Activated T-cell treated with anti-CD3 and anti-CD28 coated beads, Interleukin-2, amount 50 U/mL, for 72 hours (primary cell): ENCODE measurements at regions not wholly inside any gene's neighbourhood (a gene's known extent, or its start where the extent isn't known, plus 50 kb on each side); places are given as distances from the start of the nearest gene placed in this dataset.

Source experiments
- ATAC-seq, 2 donors: fragments of 150-1000 bp; cut with Tn5 transposase; replicated peaks in 1 of 2; 2 replicates each; pipeline ENCODE4 v1.10.0; 2021; ENCODE audit warnings: moderate library complexity in 2 of 2, mild to moderate bottlenecking in 1 of 2
- DNase-seq, 2 donors: peaks; one replicate each; pipeline ENCODE4 v3.0.0; 2021 to 2022; ENCODE audit warnings: mixed read lengths in 1 of 2
- H3K27ac Mint-ChIP-seq: one replicate; pipeline ENCODE4 v1.8.0; 2022; ENCODE audit warnings: mild to moderate bottlenecking, moderate library complexity, mixed read lengths
- H3K27me3 Mint-ChIP-seq: one replicate; pipeline ENCODE4 v1.8.0; 2022; ENCODE audit warnings: low read depth, mixed read lengths
- H3K36me3 Mint-ChIP-seq, 2 donors: one replicate each; pipeline ENCODE4 v1.8.0; 2022; ENCODE audit warnings: mixed read lengths in 2 of 2, mild to moderate bottlenecking in 1 of 2; ENCODE audit not compliant: insufficient read depth in 2 of 2
- H3K4me1 Mint-ChIP-seq: one replicate; pipeline ENCODE4 v1.8.0; 2022; ENCODE audit warnings: low read depth, mixed read lengths
- H3K4me3 Mint-ChIP-seq, 2 donors: one replicate each; pipeline ENCODE4 v1.8.0; 2022; ENCODE audit warnings: mild to moderate bottlenecking in 2 of 2, mixed read lengths in 2 of 2, moderate library complexity in 2 of 2
- H3K9me3 Mint-ChIP-seq, 2 donors: one replicate each; pipeline ENCODE4 v1.8.0; 2022; ENCODE audit warnings: mixed read lengths in 2 of 2

DNA sequence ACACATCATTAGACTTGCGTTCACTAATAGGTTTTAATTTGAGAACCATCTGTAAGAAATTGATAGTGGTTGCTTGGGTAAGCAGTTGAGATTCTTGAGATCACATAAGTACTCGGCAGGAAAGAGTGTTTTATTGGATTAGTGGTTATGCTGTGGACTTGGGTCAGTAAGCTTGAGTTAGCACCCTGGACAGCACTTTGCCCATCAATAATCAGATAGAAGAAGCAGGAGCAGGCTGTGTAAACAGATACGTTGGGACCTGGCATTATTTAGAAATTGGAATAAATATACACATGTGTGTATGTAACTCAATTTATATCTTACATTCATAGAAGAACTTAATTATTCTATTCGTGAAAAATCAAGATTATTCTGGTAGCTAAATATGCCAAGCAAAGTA lies 357.5 kb upstream of the SMIM31 start:
- Mint-ChIP-seq H3K36me3 (no peaks in the 10 kb centered on the region), H3K27me3 (no peaks in the 10 kb centered on the region), H3K4me1 (no peaks in the 10 kb centered on the region), H3K27ac (no peak overlapping the region), H3K9me3 (peaks cover 3 to 5% of the 10 kb centered on the region in 2 donors), H3K4me3 (no peak overlapping the region)
- no peak for DNase-seq
- no peak for ATAC-seq

- H3K9me3 Mint-ChIP-seq = peaks cover 0 to 7% of the 10 kb centered on the region in 2 donors
- H3K27me3 Mint-ChIP-seq = no peaks in the 10 kb centered on the region
- H3K4me3 Mint-ChIP-seq = no peak overlapping the region
- DNase-seq (no peak), ATAC-seq (no peak)
- H3K27ac Mint-ChIP-seq = no peak overlapping the region
- no peaks in the 10 kb centered on the region for H3K4me1 Mint-ChIP-seq
- H3K36me3 Mint-ChIP-seq = no peaks in the 10 kb centered on the region
Observed at GRCh38 chr4:164402554-164402953, 351.4 kb upstream of the SMIM31 start.

- Mint-ChIP-seq H3K27me3 (no peaks in the 10 kb centered on the region), H3K36me3 (no peaks in the 10 kb centered on the region), H3K9me3 (peaks cover 2 to 4% of the 10 kb centered on the region in 2 donors), H3K4me1 (no peaks in the 10 kb centered on the region), H3K4me3 (no peak overlapping the region), H3K27ac (no peak overlapping the region)
- no peak for ATAC-seq
- no peak for DNase-seq
Observed at GRCh38 chr4:164405774-164406173, 348.2 kb upstream of the SMIM31 start.

GRCh38 chr4:164408831-164409230 lies 345.1 kb upstream of the SMIM31 start:
- Mint-ChIP-seq H3K27me3 (no peaks in the 10 kb centered on the region), H3K9me3 (peaks cover 2 to 4% of the 10 kb centered on the region in 2 donors), H3K4me1 (no peaks in the 10 kb centered on the region), H3K27ac (no peak overlapping the region), H3K4me3 (no peak overlapping the region), H3K36me3 (no peaks in the 10 kb centered on the region)
- ATAC-seq (no peak), DNase-seq (no peak)

- Mint-ChIP-seq H3K4me1 (no peaks in the 10 kb centered on the region), H3K9me3 (peaks cover 2 to 4% of the 10 kb centered on the region in 2 donors), H3K27ac (no peak overlapping the region), H3K27me3 (no peaks in the 10 kb centered on the region), H3K36me3 (no peaks in the 10 kb centered on the region), H3K4me3 (no peak overlapping the region)
- ATAC-seq = no peak
- DNase-seq = no peak
Observed at GRCh38 chr4:164410401-164410800, 343.5 kb upstream of the SMIM31 start.

DNA sequence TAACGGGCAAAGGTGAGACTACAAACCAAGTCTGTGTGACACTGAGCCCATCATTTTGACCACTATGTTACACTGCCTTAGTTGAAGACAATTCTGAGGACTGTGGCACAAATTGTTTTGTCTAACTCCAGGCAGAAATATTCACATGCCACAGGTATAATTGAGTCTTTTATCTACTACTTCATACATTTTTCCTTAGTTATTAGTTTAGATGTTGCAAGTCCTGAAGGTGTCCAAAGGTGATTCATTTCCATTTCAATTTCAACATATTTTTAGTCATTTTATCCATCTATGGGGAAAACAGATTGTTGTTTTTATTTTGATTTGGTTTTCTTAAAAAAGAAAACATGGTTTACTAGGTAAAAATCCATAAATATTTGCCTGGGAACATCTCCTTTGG lies 341.7 kb upstream of the SMIM31 start:
- ATAC-seq (no peak), DNase-seq (no peak)
- no peak overlapping the region for H3K27ac Mint-ChIP-seq
- peaks cover 2 to 5% of the 10 kb centered on the region in 2 donors for H3K9me3 Mint-ChIP-seq
- H3K4me1 Mint-ChIP-seq = no peaks in the 10 kb centered on the region
- H3K36me3 Mint-ChIP-seq = no peaks in the 10 kb centered on the region
- H3K27me3 Mint-ChIP-seq = no peaks in the 10 kb centered on the region
- H3K4me3 Mint-ChIP-seq = no peak overlapping the region

- no peak for ATAC-seq
- Mint-ChIP-seq H3K4me3 (no peak overlapping the region), H3K27ac (no peak overlapping the region), H3K27me3 (no peaks in the 10 kb centered on the region), H3K36me3 (no peaks in the 10 kb centered on the region), H3K9me3 (peaks cover 2 to 4% of the 10 kb centered on the region in 2 donors), H3K4me1 (no peaks in the 10 kb centered on the region)
- no peak for DNase-seq
Observed at GRCh38 chr4:164413743-164414142, 340.2 kb upstream of the SMIM31 start.

DNA sequence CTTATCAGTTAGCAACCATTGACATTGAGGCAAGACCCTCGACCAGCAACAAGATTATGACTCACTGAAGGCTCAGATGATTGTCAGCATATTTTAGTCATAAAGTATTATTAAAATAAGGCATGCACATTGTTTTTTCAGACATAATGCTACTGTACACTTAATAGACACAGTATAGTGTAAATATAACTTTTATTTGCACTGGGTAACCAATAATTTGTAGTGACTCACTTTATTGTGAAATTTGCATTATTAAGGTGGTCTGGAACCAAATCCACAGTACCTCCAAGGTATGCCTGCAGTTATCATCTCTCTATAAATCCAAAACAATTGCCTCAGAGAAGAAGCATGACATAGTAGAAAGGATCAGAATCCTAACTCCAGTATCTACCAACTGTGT lies 330.1 kb upstream of the SMIM31 start:
- no peak for DNase-seq
- no peak overlapping the region for H3K4me3 Mint-ChIP-seq
- no peaks in the 10 kb centered on the region for H3K36me3 Mint-ChIP-seq
- H3K9me3 Mint-ChIP-seq = peaks cover 0 to 5% of the 10 kb centered on the region in 2 donors
- H3K27ac Mint-ChIP-seq = no peak overlapping the region
- H3K4me1 Mint-ChIP-seq = no peaks in the 10 kb centered on the region
- H3K27me3 Mint-ChIP-seq = no peaks in the 10 kb centered on the region
- no peak for ATAC-seq

DNA sequence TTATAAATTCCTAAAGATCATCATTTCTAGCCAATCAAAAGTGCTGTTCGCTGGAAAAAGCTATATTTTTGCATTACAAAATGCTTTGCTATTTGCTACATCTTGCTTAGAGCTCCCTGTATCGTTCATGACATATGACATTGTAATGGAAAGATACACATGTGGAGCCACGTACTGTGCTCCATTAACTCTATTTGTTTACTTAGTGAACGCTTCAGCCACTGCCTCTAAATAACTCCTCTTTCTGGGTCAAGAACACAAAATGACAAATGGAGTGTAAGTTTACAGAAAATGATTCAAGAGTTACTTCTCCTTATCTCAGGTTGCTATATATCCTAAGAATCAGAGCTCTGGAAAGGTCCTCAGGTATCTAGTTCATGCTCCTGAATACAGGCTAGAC lies 329.1 kb upstream of the SMIM31 start:
- Mint-ChIP-seq H3K36me3 (no peaks in the 10 kb centered on the region), H3K27me3 (no peaks in the 10 kb centered on the region), H3K27ac (no peak overlapping the region), H3K4me3 (no peak overlapping the region), H3K4me1 (no peaks in the 10 kb centered on the region), H3K9me3 (peaks cover 0 to 5% of the 10 kb centered on the region in 2 donors)
- ATAC-seq (no peak), DNase-seq (no peak)

DNA sequence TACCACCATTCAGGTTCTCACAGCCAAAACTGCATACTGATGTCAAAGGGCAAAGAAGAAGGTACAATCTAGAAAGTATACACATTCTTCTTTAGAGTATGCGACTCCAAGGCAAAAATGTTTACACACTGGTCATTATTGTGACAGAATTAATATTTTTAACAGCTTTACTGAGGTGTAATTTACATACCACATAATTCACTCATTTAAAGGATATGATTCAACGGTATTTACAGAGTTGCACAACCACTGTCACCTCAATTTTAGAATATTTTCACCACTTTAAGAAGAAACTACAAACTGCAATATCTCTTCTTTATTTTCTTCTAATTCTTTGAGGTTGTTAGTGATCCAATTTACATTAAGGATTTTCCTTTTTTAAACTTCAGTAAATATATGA lies 325.4 kb upstream of the SMIM31 start:
- no peaks in the 10 kb centered on the region for H3K27me3 Mint-ChIP-seq
- no peaks in the 10 kb centered on the region for H3K4me1 Mint-ChIP-seq

GRCh38 chr4:164438321-164438720 lies 315.6 kb upstream of the SMIM31 start:
- Mint-ChIP-seq H3K9me3 (no peaks in the 10 kb centered on the region), H3K27me3 (no peaks in the 10 kb centered on the region), H3K4me3 (no peak overlapping the region), H3K4me1 (no peaks in the 10 kb centered on the region), H3K27ac (no peak overlapping the region), H3K36me3 (no peaks in the 10 kb centered on the region)
- DNase-seq (no peak), ATAC-seq (no peak)

More for the DNA sequence above, 325.4 kb upstream of the SMIM31 start:
- ATAC-seq (no peak), DNase-seq (no peak)
- no peak overlapping the region for H3K27ac Mint-ChIP-seq
- no peak overlapping the region for H3K4me3 Mint-ChIP-seq
- H3K9me3 Mint-ChIP-seq = no peaks in the 10 kb centered on the region
- H3K36me3 Mint-ChIP-seq = no peaks in the 10 kb centered on the region

DNA sequence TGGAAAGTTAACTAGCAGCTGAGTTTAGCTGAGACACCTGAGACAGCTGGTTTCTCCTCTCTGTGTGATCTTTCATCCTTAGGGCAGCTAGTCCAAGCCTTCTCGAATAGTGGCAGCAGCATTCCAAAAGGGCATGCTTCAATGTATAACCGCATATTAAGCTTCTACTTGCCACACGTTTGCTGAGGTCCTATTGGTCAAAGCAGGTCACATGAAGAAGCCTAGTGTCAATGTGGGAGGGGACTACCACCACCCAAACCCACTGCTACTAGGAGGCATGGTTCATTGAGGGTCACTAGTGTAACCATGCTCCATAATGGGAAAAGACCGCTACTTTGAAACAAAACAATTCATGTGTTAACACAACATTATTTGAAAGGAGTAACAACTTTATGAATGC lies 314.9 kb upstream of the SMIM31 start:
- H3K9me3 Mint-ChIP-seq = no peaks in the 10 kb centered on the region
- H3K27me3 Mint-ChIP-seq = no peaks in the 10 kb centered on the region
- DNase-seq (no peak), ATAC-seq (no peak)
- H3K4me3 Mint-ChIP-seq = no peak overlapping the region
- no peak overlapping the region for H3K27ac Mint-ChIP-seq
- no peaks in the 10 kb centered on the region for H3K36me3 Mint-ChIP-seq
- no peaks in the 10 kb centered on the region for H3K4me1 Mint-ChIP-seq

GRCh38 chr4:164440199-164440598 lies 313.7 kb upstream of the SMIM31 start:
- Mint-ChIP-seq H3K27ac (no peak overlapping the region), H3K4me1 (no peaks in the 10 kb centered on the region), H3K36me3 (no peaks in the 10 kb centered on the region), H3K27me3 (no peaks in the 10 kb centered on the region), H3K9me3 (no peaks in the 10 kb centered on the region), H3K4me3 (no peak overlapping the region)
- DNase-seq = no peak
- ATAC-seq = no peak

- Mint-ChIP-seq H3K9me3 (no peaks in the 10 kb centered on the region), H3K36me3 (no peaks in the 10 kb centered on the region), H3K4me1 (no peaks in the 10 kb centered on the region), H3K27ac (no peak overlapping the region), H3K4me3 (no peak overlapping the region), H3K27me3 (no peaks in the 10 kb centered on the region)
- no peak for DNase-seq
- ATAC-seq = no peak
Observed at GRCh38 chr4:164441109-164441508, 312.8 kb upstream of the SMIM31 start.
